Psoas muscle (tissue), 7 donors: ENCODE measurements at regions not wholly inside any gene's neighbourhood (a gene's known extent, or its start where the extent isn't known, plus 50 kb on each side); places are given as distances from the start of the nearest gene placed in this dataset.

ENCODE experiments used
- ATAC-seq, 4 donors: fragments of 200-7000 bp; cut with Tn5 transposase; one replicate each; pipeline ENCODE4 v1.9.1; 2020; ENCODE audit warnings: moderate library complexity in 3 of 4, mild to moderate bottlenecking in 2 of 4
- DNase-seq, 2 donors: peaks; one replicate each; pipeline ENCODE4 v3.0.0-alpha.2; 2020
- H3K27ac ChIP-seq: fragments of 200-600 bp; one replicate; pipeline ENCODE4 v1.8.0; 2022
- H3K27me3 ChIP-seq, 3 donors: fragments of 200-600 bp in 1 of 3; one replicate each; pipeline versions ENCODE4 v1.6.1 to v1.8.0; 2013 to 2022; ENCODE audit warnings: low read length in 2 of 3, mild to moderate bottlenecking in 2 of 3, moderate library complexity in 1 of 3; ENCODE audit not compliant: insufficient read depth in 3 of 3
- H3K36me3 ChIP-seq, 2 donors: fragments of 200-600 bp in 1 of 2; one replicate each; pipeline versions ENCODE4 v1.6.1 to v1.8.0; 2013 to 2022; ENCODE audit warnings: low read depth in 1 of 2, mild to moderate bottlenecking in 1 of 2, moderate library complexity in 1 of 2; ENCODE audit not compliant: insufficient read depth in 1 of 2
- H3K4me1 ChIP-seq: fragments of 200-600 bp; one replicate; pipeline ENCODE4 v1.8.0; 2022
- H3K4me3 ChIP-seq: fragments of 200-600 bp; one replicate; pipeline ENCODE4 v1.8.0; 2022; ENCODE audit warnings: mild to moderate bottlenecking
- H3K9me3 ChIP-seq: fragments of 200-600 bp; one replicate; pipeline ENCODE4 v1.8.0; 2022
- CTCF ChIP-seq: fragments of 200-600 bp; IDR thresholded peaks from one replicate; pipeline ENCODE4 v1.8.0; 2022; ENCODE audit warnings: antibody characterized with exemption
- WGBS, 3 donors: extraction: QIAGEN DNeasy Blood & Tissue Kit; methylation state at CpG; one replicate each; pipeline versions ENCODE4 v1.1.6 to v1.1.7; 2013; 5-methylcytosine and 5-hydroxymethylcytosine counted together
- intact Hi-C, 2 donors: fragments of 100-400 bp; cut with DNase I; formaldehyde crosslinking; loops; one replicate each; pipeline versions ENCODE4 v1.11.0 to v1.14.2; 2022
- donor health status: healthy with polysubstance abuse.
- donor health status: DM: no; HTN: no; CAD: no; lungs with moderate emphysema.
- donor health status: Bipolar disorder and iron deficiency.
- donor health status: healthy.
- donor health status: DM: yes; HTN: yes; CAD: no.
- donor health status: DM: no; HTN: no; CAD: no.
- donor health status: DM: yes; HTN: yes; CAD: no.

GRCh38 chr6:90356012-90356421 is 59.4 kb upstream of the BACH2 start:
- Histone ChIP-seq H3K4me1 (no peaks in the 10 kb centered on the region), H3K4me3 (no peak overlapping the region), H3K27me3 (no peaks in the 10 kb centered on the region), H3K27ac (no peak overlapping the region), H3K36me3 (no peaks in the 10 kb centered on the region), H3K9me3 (no peaks in the 10 kb centered on the region)
- intact Hi-C loops = no loop called here
- no peak for DNase-seq
- no peak for TF ChIP-seq CTCF
- ATAC-seq = no peak
- 53 to 58% (median 57%) methylated on average over 12 of the region's 12 CpGs for WGBS, 3 donors

DNA sequence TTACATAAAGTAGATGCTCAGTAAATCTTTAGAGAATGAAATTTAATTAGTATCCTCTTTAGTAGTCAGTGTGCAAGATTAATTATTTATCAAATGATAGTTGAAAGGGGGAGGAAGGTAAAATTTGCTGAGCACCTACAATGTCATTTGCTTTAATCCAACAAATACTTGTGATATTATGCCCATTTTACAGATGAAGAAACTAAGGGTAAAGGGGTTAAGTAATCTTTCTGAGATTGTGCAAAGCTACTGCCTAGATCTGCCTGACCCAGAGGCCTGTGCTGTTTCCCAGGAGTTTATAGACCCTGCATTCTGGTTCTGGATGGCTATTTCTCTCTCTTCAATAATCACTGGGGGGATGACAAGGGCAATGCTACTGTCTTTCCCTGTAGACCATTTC is 58.3 kb upstream of the BACH2 start:
- Histone ChIP-seq H3K9me3 (no peaks in the 10 kb centered on the region), H3K4me1 (no peaks in the 10 kb centered on the region), H3K27ac (no peak overlapping the region), H3K36me3 (no peaks in the 10 kb centered on the region), H3K4me3 (no peak overlapping the region), H3K27me3 (no peaks in the 10 kb centered on the region)
- intact Hi-C loops = no loop called here
- ATAC-seq = no peak
- no peak for TF ChIP-seq CTCF
- DNase-seq = no peak

DNA sequence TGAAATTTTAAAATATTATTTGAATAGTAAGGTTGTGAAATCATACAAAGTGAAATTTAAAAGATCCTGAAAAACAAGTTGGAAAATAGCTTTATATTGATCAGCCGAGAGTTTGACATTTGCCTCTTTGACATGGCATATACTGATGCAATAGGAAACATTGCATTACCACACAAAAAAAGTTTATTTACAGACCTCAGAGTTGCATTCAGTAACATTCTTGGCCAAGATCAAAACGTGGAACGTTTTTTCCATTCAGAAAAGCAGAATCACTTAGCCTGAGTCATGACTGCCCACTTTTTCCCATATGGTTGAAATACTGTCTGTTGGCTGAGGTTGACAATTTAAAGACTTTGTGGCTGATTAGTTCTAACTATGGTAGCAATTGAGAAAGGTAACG is 55.1 kb upstream of the BACH2 start:
- ATAC-seq = no peak
- no peak for DNase-seq
- Histone ChIP-seq H3K36me3 (no peaks in the 10 kb centered on the region), H3K4me1 (no peaks in the 10 kb centered on the region), H3K9me3 (no peaks in the 10 kb centered on the region), H3K4me3 (no peak overlapping the region), H3K27ac (no peak overlapping the region), H3K27me3 (peaks cover 0 to under 1% (median 0%) of the 10 kb centered on the region in 3 donors)
- 43 to 50% (median 46%) methylated on average over 4 of the region's 4 CpGs for WGBS, 3 donors
- intact Hi-C loops = no loop called here
- TF ChIP-seq CTCF = no peak

- Histone ChIP-seq H3K27ac (no peak overlapping the region), H3K9me3 (no peaks in the 10 kb centered on the region), H3K36me3 (no peaks in the 10 kb centered on the region), H3K4me1 (no peaks in the 10 kb centered on the region), H3K27me3 (peaks cover 0 to 7% (median 0%) of the 10 kb centered on the region in 3 donors), H3K4me3 (no peak overlapping the region)
- WGBS, 3 donors = 43 to 48% (median 43%) methylated on average over 8 of the region's 8 CpGs
- no peak for DNase-seq
- no peak for ATAC-seq
- intact Hi-C loops = no loop called here
- no peak for TF ChIP-seq CTCF
Observed at GRCh38 chr6:90350689-90351554, 54.3 kb upstream of the BACH2 start.

GRCh38 chr6:90347411-90347851 is 50.8 kb upstream of the BACH2 start:
- no peak for TF ChIP-seq CTCF
- no peaks in the 10 kb centered on the region for H3K9me3 ChIP-seq
- peaks cover 0 to 7% (median 0%) of the 10 kb centered on the region in 3 donors for H3K27me3 ChIP-seq
- H3K27ac ChIP-seq = no peak overlapping the region
- no peak overlapping the region for H3K4me3 ChIP-seq
- 72 to 84% (median 79%) methylated on average over 2 of the region's 2 CpGs for WGBS, 3 donors
- intact Hi-C loops = no loop called here
- DNase-seq (no peak), ATAC-seq (no peak)
- no peaks in the 10 kb centered on the region for H3K4me1 ChIP-seq
- H3K36me3 ChIP-seq = no peaks in the 10 kb centered on the region
